ENCODE measurements at regions not wholly inside any gene's neighbourhood (a gene's known extent, or its start where the extent isn't known, plus 50 kb on each side); places are given as distances from the start of the nearest gene placed in this dataset.

GRCh38 chr11:134504146-134504905, 92.3 kb upstream of the B3GAT1 start:
- peak in 1 of 2 donors; percentile 79 for DNase-seq (ENCODE audit: low spot score in 2 of 2)
- intact Hi-C loops (cut with DNase I; ENCODE audit: low total_unique reads), result no loop called here
- H3K4me3 ChIP-seq (ENCODE audit: low read depth, poor library complexity, severe bottlenecking), result no peak overlapping the region
- WGBS, 2 donors, result 43 to 47% methylated on average over 16 of the region's 16 CpGs
- no peak for TF ChIP-seq POLR2A (IDR thresholded peaks at IDR 0.05)
- TF ChIP-seq CTCF (IDR thresholded peaks at IDR 0.05), result no peak

- WGBS, 2 donors, result 85 to 88% methylated on average over 16 of the region's 16 CpGs
- no peak overlapping the region for H3K4me3 ChIP-seq (ENCODE audit: low read depth, poor library complexity, severe bottlenecking)
- intact Hi-C loops (cut with DNase I; ENCODE audit: low total_unique reads), result no loop called here
- TF ChIP-seq POLR2A (IDR thresholded peaks at IDR 0.05), result no peak
- TF ChIP-seq CTCF (IDR thresholded peaks at IDR 0.05), result no peak
- peak in 1 of 2 donors; percentile 71 for DNase-seq (ENCODE audit: low spot score in 2 of 2)
Observed at GRCh38 chr11:134503596-134503995, 91.6 kb upstream of the B3GAT1 start.

- H3K4me3 ChIP-seq (ENCODE audit: low read depth, poor library complexity, severe bottlenecking), result no peak overlapping the region
- intact Hi-C loops (cut with DNase I; ENCODE audit: low total_unique reads), result no loop called here
- WGBS, 2 donors, result 64 to 74% methylated on average over 20 to 21 of the region's 21 CpGs
- no peak for TF ChIP-seq CTCF (IDR thresholded peaks at IDR 0.05)
- no peak for TF ChIP-seq POLR2A (IDR thresholded peaks at IDR 0.05)
- peak in 1 of 2 donors; percentile 72 for DNase-seq (ENCODE audit: low spot score in 2 of 2)
Observed at GRCh38 chr11:134503100-134503499, 91.1 kb upstream of the B3GAT1 start.

- DNase-seq (ENCODE audit: low spot score in 2 of 2), result peak in 1 of 2 donors; percentile 69
- intact Hi-C loops (cut with DNase I; ENCODE audit: low total_unique reads), result no loop called here
- no peak for TF ChIP-seq POLR2A (IDR thresholded peaks at IDR 0.05)
- TF ChIP-seq CTCF (IDR thresholded peaks at IDR 0.05), result no peak
- 50 to 72% methylated on average over 5 of the region's 5 CpGs for WGBS, 2 donors
- H3K4me3 ChIP-seq (ENCODE audit: low read depth, poor library complexity, severe bottlenecking), result no peak overlapping the region
Observed at GRCh38 chr11:134502153-134502550, 90.1 kb upstream of the B3GAT1 start.

- no peak for TF ChIP-seq POLR2A (IDR thresholded peaks at IDR 0.05)
- no peak for TF ChIP-seq CTCF (IDR thresholded peaks at IDR 0.05)
- 62 to 66% methylated on average over 16 of the region's 16 CpGs for WGBS, 2 donors
- intact Hi-C loops (cut with DNase I; ENCODE audit: low total_unique reads), result no loop called here
- DNase-seq (ENCODE audit: low spot score in 2 of 2), result peak in 1 of 2 donors; percentile 66
- H3K4me3 ChIP-seq (ENCODE audit: low read depth, poor library complexity, severe bottlenecking), result no peak overlapping the region
Observed at GRCh38 chr11:134501406-134502152, 89.5 kb upstream of the B3GAT1 start.

All from lower leg skin (tissue), 4 donors.